Stimulated activated naive CD8-positive, alpha-beta T cell treated with anti-CD3 and anti-CD28 coated beads, Interleukin-15, Interleukin-2, amounts not matched to agents 100 ng/mL and 50 ng/mL, for 24 hours (primary cell): ENCODE measurements at regions not wholly inside any gene's neighbourhood (a gene's known extent, or its start where the extent isn't known, plus 50 kb on each side); places are given as distances from the start of the nearest gene placed in this dataset.

Experiments used
- H3K27ac Mint-ChIP-seq: one replicate; pipeline ENCODE4 v1.8.0; 2021; ENCODE audit warnings: mild to moderate bottlenecking, mixed read lengths
- H3K27me3 Mint-ChIP-seq: one replicate; pipeline ENCODE4 v1.8.0; 2021; ENCODE audit warnings: mixed read lengths
- H3K36me3 Mint-ChIP-seq: one replicate; pipeline ENCODE4 v1.8.0; 2021; ENCODE audit warnings: low read depth, mixed read lengths
- H3K4me1 Mint-ChIP-seq: one replicate; pipeline ENCODE4 v1.8.0; 2021; ENCODE audit warnings: low read depth, mixed read lengths
- H3K4me3 Mint-ChIP-seq: one replicate; pipeline ENCODE4 v1.8.0; 2021; ENCODE audit warnings: mild to moderate bottlenecking, mixed read lengths
- H3K9me3 Mint-ChIP-seq: one replicate; pipeline ENCODE4 v1.8.0; 2021; ENCODE audit warnings: mixed read lengths

DNA sequence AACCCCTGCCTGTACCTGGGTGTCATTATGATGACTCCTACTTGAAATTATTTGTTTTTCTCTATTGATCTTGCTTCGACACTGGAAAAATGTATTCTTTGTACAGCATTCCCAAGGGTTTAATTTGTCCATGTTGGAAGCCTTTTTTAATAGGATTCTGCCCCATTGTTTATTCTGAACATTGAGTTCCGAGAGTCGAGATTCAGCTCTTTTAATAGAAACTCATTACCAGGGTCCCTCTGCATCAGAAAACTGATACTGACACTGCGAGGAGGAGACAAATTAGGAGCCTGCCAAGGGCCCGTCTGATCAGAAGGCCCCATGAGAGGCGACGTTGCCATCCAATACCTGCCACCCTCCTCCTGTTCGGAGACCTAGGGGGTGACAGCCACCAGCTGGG, 260.5 kb upstream of the ZMIZ1 start:
- Mint-ChIP-seq H3K36me3 (no peaks in the 10 kb centered on the region), H3K27ac (no peak overlapping the region), H3K27me3 (no peaks in the 10 kb centered on the region), H3K9me3 (no peaks in the 10 kb centered on the region), H3K4me1 (no peaks in the 10 kb centered on the region), H3K4me3 (no peak overlapping the region)

DNA sequence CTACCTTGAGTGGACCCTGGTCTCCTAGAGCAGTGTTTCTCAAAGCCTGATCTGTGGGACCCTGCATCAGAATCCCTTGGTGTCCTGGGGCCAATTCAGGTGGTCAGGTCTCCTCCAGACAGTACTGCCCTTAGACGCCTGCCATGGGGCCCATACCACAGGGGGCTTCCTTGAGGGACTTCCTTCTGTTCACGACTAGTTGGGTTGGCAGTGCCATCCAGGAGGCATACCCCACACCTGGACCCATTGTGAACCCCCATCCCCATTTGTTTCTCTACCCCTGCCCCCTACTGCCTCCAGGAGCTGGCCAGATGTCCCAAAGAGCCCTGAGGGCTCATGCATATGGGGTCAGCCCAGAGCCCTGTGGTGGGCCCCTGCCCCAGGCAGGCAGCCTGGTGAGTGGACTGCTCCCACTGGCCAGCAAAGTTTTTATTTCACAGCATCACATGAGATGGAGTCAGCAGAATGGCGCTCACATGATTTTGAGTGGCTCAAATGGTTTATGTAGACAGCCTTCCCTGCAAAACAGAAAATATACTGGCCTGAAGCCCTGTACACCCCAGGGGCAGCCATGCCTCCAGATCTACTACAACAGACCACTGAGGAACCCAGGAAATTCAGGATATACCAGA, 259.9 kb upstream of the ZMIZ1 start:
- no peaks in the 10 kb centered on the region for H3K27me3 Mint-ChIP-seq
- H3K27ac Mint-ChIP-seq = no peak overlapping the region
- H3K9me3 Mint-ChIP-seq = no peaks in the 10 kb centered on the region
- no peak overlapping the region for H3K4me3 Mint-ChIP-seq
- H3K36me3 Mint-ChIP-seq = no peaks in the 10 kb centered on the region
- no peaks in the 10 kb centered on the region for H3K4me1 Mint-ChIP-seq

DNA sequence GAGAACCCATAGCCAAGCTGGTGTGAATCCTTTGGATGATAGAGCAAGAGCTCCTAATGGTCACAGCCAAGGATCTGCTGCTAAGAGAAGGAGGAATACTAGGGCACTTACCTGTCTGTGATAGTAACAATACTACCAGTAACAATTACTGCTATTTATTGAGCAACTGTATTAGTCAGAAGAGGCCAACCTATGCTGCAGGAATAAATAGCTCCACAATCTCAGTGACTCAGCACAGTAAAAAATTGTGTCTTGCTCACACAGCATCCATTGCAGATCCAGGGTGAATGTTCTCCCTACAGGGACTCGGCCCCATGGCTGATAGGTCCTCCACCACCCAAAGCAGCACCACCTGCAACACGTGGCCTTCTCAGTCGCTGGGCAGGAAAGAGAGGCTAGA, 257.6 kb upstream of the ZMIZ1 start:
- H3K36me3 Mint-ChIP-seq = no peaks in the 10 kb centered on the region
- H3K4me1 Mint-ChIP-seq = no peaks in the 10 kb centered on the region
- H3K9me3 Mint-ChIP-seq = no peaks in the 10 kb centered on the region
- no peaks in the 10 kb centered on the region for H3K27me3 Mint-ChIP-seq
- H3K27ac Mint-ChIP-seq = no peak overlapping the region
- no peak overlapping the region for H3K4me3 Mint-ChIP-seq

DNA sequence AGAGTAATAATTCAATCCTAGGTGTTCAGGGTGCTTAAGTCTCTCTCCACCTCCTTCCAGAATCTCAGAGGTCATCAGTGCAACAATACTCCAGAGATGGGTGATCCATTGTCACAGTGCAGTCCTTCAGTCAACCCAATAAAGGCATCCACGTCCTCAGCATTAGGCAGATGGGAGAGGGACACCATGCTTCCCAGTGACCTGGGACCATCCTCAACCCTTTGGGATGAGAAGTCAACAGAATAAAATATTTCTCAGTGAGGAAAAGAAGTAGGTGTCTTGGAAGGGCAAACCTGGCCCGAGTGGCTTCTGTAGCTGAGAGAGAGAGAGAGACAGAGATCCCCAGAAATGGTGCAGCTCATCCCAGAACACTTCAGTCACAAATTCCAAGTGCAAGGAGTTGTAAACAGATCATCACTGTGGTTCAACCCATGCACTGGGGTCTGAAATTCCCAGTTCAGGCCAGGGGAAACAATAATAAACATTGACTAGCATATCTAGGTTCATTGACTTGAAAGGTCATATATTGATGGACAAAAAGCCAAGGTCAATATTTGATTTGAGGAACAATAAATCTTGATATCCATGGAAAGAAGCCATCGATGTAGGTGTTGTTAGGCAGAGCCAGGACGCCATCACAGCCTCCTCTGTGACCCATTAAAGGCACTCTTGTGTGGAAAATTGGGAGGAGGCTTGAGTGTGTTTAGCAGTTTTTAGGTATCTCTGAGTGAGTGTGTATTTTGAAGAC, 256.0 kb upstream of the ZMIZ1 start:
- no peak overlapping the region for H3K27ac Mint-ChIP-seq
- no peaks in the 10 kb centered on the region for H3K27me3 Mint-ChIP-seq
- H3K4me1 Mint-ChIP-seq = no peaks in the 10 kb centered on the region
- H3K36me3 Mint-ChIP-seq = no peaks in the 10 kb centered on the region
- no peak overlapping the region for H3K4me3 Mint-ChIP-seq
- H3K9me3 Mint-ChIP-seq = no peaks in the 10 kb centered on the region

DNA sequence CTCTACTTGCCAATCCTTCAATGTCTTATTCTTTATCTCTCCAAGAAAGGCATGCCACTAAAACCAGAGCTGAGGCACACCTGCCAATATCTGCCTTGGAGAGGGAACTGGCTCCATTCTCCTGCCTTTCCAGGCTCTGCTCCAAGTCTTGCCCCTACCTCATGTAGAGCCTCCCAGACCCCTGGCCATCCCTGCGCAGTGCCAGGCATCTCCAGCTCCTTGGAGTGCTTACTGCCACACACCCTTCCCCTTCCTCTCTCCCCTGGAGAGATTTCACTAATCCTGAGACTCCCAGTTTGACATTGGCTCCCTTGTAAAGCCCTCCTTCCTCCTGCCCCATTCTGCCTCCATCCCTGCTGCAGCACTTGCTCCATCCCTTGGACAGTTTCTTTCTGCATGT, 255.2 kb upstream of the ZMIZ1 start:
- Mint-ChIP-seq H3K4me1 (no peaks in the 10 kb centered on the region), H3K4me3 (no peak overlapping the region), H3K9me3 (no peaks in the 10 kb centered on the region), H3K36me3 (no peaks in the 10 kb centered on the region), H3K27ac (no peak overlapping the region), H3K27me3 (no peaks in the 10 kb centered on the region)

DNA sequence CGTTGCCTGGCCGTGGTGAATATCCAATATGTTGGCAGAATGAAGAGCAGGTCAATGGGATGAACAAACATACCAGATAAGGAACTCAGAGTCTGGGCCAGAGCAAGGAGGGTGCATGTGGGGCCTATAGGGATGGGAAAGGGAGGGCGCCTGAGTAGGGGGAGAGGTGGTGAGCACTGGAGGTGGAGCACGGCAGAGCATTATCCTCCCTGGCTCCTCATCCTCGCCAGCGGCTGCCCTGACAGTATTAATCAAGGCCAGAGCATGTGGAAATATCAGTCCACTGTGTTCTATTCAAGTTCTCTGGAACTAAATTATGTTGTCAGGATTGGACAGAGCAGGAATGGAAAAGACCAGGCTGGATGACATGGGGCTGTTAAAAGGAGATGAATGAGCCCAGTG, 254.8 kb upstream of the ZMIZ1 start:
- Mint-ChIP-seq H3K4me1 (no peaks in the 10 kb centered on the region), H3K4me3 (no peak overlapping the region), H3K36me3 (no peaks in the 10 kb centered on the region), H3K27me3 (no peaks in the 10 kb centered on the region), H3K9me3 (no peaks in the 10 kb centered on the region), H3K27ac (no peak overlapping the region)

DNA sequence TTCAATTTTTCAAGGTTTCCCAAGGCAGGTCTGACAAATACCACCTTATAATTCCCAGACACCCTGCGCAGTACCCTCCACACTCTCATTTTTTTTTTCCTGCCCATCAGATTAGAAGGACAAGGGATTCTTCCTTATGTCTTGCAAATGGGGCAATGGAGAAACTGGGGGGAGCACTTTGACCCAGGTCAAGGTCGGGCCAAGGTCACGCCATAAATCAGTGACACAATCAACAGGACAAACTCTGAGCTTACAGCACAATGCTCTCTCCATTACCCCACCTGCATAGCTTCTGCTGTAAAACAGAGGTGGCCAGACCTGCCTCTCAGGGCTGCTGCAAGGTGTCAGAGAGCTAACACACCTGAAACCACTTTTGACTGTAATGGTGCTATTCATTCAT, 254.4 kb upstream of the ZMIZ1 start:
- no peaks in the 10 kb centered on the region for H3K36me3 Mint-ChIP-seq
- no peak overlapping the region for H3K27ac Mint-ChIP-seq
- no peaks in the 10 kb centered on the region for H3K9me3 Mint-ChIP-seq
- H3K27me3 Mint-ChIP-seq = no peaks in the 10 kb centered on the region
- H3K4me1 Mint-ChIP-seq = no peaks in the 10 kb centered on the region
- no peak overlapping the region for H3K4me3 Mint-ChIP-seq

DNA sequence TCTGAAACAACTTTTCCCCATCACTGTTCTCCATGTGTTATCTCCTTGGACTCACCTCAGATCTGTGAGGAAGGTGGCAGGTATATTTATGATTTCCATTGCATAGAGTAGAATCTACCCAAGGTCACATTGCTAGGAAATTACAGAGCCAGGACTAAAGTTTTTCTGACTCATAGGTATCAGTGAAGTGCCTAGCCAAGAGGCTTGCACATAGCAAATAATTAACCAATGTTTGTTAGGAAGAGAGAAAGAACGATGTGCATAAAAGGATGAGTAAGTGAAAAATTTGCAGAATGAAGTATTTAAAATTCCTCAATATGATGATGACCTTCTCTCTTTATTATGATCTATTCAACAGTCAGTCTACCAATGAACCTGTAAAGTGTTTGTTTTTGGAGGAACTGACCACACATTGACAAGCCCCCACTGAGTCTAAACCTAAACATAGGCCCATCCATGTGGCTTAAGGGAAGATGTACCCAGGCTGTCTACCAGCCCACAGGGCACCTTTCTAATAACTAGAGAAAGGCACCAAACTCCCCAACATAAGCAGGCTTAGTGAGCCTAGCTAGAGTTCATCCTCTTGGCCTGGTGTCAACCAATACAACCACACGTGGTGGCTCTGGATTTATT, 252.9 kb upstream of the ZMIZ1 start:
- no peaks in the 10 kb centered on the region for H3K9me3 Mint-ChIP-seq

DNA sequence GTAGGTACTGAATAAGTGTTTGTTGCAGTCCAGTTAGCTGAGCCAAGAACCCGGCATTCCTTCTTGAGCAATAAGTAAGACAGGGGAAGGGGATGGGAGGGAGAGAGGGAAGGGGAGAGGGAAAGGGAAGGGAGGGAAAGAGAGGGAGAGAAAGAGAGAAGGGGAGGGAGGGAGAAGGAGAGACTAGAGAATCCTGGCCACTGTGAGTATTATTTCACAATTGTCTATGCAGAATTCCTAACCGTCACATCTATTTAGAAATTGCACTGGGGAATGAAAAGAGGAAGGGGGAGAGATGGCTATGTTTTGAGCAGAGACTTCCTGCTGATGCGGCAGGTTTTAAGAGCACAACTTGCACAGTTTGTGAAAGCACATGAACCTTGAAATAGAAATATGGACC, 251.4 kb upstream of the ZMIZ1 start:
- Mint-ChIP-seq H3K27me3 (no peaks in the 10 kb centered on the region), H3K9me3 (no peaks in the 10 kb centered on the region), H3K4me1 (no peaks in the 10 kb centered on the region), H3K36me3 (no peaks in the 10 kb centered on the region), H3K4me3 (no peak overlapping the region), H3K27ac (no peak overlapping the region)

More for the DNA sequence above, 252.9 kb upstream of the ZMIZ1 start:
- H3K27me3 Mint-ChIP-seq = no peaks in the 10 kb centered on the region
- H3K27ac Mint-ChIP-seq = no peak overlapping the region
- H3K4me1 Mint-ChIP-seq = no peaks in the 10 kb centered on the region
- no peak overlapping the region for H3K4me3 Mint-ChIP-seq
- no peaks in the 10 kb centered on the region for H3K36me3 Mint-ChIP-seq

DNA sequence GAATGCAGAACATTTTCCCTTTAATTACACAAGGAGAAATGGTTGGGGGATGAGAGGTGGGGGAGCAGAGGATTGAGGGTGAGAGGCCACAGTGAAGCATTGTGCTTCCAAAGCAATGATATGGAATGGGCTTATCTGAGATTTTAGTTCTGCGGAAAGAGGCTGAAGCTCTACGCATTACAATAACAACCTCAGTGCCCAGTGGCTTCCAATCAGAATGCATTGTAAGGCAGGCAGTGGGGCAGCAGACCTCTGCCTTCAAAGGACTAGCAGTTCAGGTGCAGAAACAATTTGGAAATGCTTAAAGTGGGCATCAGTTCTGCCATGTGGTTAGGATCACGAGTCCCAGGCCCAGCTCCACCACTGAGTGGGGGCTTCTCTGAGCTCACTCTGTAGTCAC, 251.0 kb upstream of the ZMIZ1 start:
- Mint-ChIP-seq H3K4me1 (no peaks in the 10 kb centered on the region), H3K27ac (no peak overlapping the region), H3K9me3 (no peaks in the 10 kb centered on the region), H3K4me3 (no peak overlapping the region), H3K27me3 (no peaks in the 10 kb centered on the region), H3K36me3 (no peaks in the 10 kb centered on the region)

DNA sequence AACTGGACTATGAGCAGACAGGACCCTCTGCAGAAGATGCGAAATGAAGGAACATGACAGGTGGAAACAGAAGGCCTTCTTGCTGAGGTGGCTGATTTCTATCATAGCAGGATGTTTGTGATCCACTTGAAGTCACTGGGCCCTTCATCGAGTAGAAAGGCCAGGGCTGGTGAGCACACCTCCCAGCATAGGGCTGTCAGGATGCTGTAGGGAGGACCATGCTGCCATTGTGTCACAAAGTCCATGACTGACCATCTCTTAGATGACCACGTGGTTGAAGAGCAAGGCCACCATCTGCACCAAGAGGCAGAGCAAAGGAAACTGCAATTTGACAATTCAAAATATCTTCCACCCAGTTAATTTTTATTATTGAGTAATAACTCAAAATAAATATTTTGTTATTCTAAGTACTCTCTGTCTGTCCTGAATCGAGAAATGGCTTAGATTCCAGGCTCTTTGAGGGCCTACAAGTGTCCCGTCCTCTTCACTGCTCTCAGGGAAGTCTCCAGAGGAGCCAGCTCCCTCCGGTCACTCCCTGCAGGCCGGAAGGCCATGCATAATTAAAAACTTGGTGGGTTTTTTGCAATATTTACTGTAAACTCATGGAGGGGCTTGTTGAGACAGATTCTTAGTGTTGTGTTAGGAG, 249.3 kb upstream of the ZMIZ1 start:
- H3K36me3 Mint-ChIP-seq = no peaks in the 10 kb centered on the region
- no peaks in the 10 kb centered on the region for H3K9me3 Mint-ChIP-seq
- H3K4me3 Mint-ChIP-seq = no peak overlapping the region
- H3K27ac Mint-ChIP-seq = no peak overlapping the region
- no peaks in the 10 kb centered on the region for H3K4me1 Mint-ChIP-seq
- no peaks in the 10 kb centered on the region for H3K27me3 Mint-ChIP-seq

DNA sequence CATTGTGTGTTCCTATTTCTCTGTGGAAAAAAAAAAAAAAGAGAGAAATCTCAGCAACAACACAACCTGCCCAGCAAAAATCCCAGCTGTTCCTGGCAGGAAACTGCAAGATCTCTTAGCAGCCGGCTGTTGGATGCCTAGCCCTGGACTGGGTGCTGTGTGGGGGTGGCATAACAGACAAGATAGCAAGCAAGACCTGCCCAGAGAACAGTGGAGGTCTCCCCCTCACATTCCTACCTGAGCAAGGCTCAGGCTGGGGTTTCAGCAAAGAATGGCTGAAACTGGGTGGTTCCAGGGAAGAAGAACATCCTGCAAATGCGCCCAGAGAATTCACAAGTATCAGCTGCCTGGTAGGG, 248.8 kb upstream of the ZMIZ1 start:
- Mint-ChIP-seq H3K9me3 (no peaks in the 10 kb centered on the region), H3K27me3 (no peaks in the 10 kb centered on the region), H3K36me3 (no peaks in the 10 kb centered on the region), H3K27ac (no peak overlapping the region), H3K4me1 (no peaks in the 10 kb centered on the region), H3K4me3 (no peak overlapping the region)

DNA sequence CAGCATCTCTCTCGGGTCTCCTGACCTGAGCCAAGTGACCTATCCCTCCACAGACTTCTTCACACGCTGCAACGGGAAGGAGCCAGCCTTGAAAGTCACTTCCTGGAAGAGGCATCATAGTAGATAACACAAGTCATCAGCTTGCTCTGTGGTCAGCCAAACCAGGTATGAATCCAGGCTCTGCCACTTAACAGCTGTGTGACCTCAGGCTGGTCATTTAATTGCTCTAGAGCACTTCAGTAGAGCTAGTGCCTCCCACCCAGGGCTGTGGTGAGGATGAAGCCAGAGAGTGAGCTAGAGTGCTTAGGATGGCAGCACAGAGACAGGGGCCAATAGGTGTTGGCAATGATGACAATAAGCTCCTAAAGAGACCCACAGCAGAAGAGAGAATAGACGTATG, 247.7 kb upstream of the ZMIZ1 start:
- Mint-ChIP-seq H3K27ac (no peak overlapping the region), H3K9me3 (no peaks in the 10 kb centered on the region), H3K4me1 (no peaks in the 10 kb centered on the region), H3K27me3 (no peaks in the 10 kb centered on the region), H3K4me3 (no peak overlapping the region), H3K36me3 (no peaks in the 10 kb centered on the region)

DNA sequence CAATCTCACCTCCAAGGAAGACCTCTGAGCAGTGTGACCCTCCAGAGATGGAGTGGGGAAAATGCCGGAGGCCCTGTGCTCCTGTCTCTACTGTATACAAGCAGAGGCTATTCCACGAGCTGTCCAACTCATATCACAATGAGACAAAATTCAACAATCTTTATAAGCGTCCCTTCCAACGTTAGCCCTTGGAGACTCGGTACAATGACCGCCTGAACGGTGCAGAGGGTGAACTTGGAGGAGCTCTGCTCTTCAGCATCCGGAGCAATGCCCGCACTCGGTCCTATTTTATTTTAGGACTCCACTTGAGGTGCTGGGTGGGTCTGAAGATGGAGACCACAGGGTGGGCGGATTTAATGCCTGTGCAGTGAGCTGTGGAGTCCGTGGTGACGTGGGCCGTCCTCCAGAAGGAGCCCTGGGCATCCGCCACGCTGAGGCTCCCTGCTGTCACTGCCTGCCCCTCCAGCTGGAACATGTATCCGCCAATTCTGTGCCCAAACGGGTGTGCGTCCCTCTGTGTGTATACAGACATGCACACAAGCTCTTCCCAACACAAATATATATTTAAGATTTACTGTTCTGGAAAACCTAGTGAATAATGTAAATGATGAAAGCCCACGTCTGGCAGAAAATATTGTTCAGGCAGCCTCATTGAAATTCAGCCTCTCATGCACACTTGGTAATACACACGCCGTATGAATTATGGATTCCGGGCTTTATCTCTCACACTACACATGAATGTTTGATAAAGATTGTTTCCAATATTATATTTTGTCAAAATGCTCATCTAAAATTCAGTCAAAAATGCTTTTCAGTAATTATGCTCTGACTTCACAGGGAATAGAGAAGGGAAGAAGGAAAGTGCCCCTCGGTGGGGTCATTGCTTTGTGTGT, 239.9 kb upstream of the ZMIZ1 start:
- Mint-ChIP-seq H3K4me3 (no peak overlapping the region), H3K9me3 (no peaks in the 10 kb centered on the region), H3K27ac (no peak overlapping the region), H3K36me3 (no peaks in the 10 kb centered on the region), H3K27me3 (peaks cover 9% of the 10 kb centered on the region), H3K4me1 (no peaks in the 10 kb centered on the region)

DNA sequence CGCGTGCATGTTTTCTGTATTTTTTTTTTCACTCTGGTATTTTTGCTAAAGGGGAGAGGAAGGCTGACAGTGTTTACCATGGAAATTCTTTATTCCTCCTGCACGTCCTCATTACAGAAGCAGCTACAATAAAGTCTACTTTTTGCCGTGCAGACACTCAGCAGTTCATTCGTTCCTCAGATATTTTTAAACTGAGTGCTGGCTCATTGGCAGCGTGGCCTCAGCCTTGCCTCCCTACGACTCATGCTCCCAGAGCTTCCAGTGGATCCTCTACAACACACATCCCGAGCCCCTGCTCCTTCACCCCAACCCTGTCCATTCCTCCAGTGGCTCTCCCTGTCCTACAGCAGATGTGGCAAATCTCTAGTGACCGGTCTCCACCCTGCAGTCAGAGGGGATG, 239.2 kb upstream of the ZMIZ1 start:
- Mint-ChIP-seq H3K36me3 (no peaks in the 10 kb centered on the region), H3K4me3 (no peak overlapping the region), H3K27ac (no peak overlapping the region), H3K9me3 (no peaks in the 10 kb centered on the region), H3K4me1 (no peaks in the 10 kb centered on the region), H3K27me3 (peaks cover 9% of the 10 kb centered on the region)
